GM18520 (cell line): ENCODE measurements at regions not wholly inside any gene's neighbourhood (a gene's known extent, or its start where the extent isn't known, plus 50 kb on each side); places are given as distances from the start of the nearest gene placed in this dataset.

Experiments
- ATAC-seq: cut with Tn5 transposase; IDR thresholded peaks from one replicate; pipeline ENCODE4 v1.9.1; 2021; ENCODE audit not compliant: unreplicated experiment

DNA sequence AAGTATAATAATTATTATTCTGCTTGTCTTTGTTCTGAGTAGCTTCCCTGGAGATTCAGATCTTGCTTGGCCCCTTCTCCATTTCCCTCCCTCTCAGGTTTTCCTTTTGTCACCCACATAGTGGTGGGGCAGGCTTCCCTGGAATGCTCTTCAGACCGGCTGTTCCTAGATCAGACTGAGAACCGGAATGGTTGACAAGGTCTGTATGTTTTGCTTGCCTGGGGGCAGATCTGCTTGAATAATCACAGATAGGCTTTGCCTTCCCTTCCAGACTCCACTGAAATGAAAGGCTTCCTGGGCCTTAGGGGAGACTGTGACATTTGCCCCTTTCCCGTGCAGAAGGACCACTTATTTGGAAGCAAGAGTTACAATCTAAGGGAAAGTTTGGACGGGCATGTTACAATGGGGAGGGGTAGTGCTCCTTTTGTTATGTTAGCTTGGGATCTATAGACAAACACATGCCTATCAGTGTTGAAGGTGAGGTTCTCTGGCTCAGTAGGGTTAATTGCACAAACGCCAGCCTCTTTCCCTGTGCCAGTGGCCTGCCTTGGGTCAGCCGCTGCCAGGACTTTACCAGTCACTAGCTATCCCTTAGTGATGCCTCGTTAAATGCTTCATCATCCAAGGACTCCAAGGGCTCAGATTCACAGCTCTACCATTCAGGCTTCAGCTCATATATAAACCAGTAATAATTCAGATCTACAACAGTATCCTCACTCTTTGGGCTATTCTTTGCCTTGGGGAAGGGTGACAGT lies 178.6 kb downstream of the SNAPC1 start:
- no peak for ATAC-seq

DNA sequence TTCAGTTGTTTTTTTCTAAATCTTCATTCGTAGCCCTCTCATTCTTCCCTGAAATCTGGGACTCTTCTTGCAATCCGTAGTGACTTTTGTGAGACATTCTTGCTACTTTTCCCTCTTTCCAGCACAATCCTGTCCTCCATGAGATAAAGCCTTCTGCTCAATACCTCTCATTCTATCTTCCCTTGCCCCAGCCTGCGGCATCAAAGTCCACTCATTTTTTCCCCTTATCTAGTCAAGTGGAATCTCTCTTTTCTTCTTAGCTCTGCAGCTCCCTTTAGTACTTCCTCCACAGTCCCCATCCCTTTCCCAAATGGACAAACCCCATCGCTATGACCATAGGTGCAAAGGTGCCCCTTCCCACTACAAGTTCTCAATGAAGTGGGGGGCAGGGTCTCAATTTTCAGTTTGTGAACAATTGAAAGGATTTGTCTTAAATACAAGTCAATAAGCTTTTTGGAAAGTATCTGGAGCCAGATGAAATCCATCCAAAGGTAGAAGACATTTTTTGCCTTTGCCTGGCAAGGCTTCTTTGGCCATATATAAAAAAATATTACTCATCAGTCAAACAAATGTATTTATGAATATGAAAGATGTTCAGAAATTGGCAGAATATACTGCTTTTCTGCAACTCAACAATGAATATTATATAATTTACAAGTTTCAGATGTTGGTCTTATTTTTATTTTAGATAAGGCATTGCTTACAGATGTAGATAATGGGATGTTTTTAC lies 179.4 kb downstream of the SNAPC1 start:
- ATAC-seq = no peak

DNA sequence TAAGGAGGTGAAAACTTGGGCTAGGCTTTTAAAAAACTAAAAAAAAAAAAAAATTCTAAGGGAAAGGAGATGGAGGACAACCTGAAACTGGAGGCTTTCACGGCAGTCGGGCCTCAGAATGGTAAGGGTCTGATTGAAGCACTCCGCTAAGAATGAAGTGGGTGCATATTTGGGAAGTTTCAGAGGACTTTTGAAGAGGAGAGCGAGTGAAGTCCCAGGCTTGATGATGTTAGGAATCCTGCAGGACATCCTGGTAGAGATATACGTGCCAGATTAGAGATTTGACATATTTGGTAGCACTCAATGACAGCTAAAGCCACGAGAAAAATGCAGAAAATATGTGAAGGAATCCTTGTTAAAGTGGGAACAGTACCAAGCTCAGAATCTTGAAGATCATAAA lies 186.2 kb downstream of the SNAPC1 start:
- no peak for ATAC-seq

DNA sequence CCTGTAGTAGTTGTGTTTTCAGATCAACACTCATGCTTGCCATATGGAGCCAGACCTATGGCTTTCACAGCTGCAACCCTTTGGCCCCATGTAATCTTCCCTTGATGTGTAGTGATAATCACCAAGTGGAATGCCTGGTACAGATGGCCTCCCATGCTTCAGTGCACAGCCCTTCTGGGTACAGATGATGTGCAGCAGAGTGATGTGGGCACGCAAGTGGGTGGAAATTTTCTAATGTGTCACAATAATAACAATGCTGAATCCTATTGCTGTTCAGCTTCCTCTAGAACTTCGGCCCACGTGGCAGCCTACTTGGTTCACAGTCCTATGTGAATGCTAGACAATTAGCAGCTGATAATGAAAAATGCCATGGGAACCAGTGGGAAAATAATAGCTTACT lies 188.1 kb downstream of the SNAPC1 start:
- ATAC-seq = no peak

DNA sequence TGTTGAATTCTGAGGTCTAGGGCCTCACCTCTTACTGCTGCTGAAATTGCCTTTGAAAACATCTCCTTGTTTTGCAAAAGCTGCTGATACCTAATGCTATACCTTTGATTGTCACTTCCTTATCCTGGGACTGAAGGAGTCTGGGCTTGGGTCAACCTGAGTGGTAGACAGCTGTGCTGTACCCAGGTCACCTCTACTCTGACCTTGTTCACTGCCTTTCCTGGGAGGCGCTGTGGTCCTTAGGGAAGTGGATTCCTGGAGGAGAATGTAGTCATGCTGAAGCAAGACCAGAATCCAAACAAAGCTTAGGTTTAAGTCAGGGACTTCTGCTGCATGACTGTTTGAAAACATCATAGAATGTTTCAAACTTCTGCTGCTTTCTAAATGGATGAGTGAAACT lies 191.4 kb downstream of the SNAPC1 start:
- no peak for ATAC-seq

DNA sequence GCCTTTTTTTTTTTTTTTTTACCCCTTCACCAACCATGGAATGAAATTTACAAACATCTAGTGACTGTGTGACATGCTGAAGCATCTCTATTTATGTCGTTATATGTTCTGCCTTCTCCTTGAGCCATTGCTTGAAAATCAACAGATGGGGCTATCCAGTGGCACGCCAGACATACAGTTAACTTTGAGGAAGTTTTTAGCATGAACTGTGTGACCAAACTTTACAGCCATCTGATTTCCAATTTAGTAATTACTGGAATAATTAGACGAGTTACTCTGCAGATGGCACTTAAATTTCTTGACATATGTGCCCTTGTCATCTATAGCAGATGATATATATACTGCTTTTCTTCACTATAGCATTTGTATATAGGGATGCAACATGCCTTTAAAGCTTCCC lies 192.1 kb downstream of the SNAPC1 start:
- no peak for ATAC-seq

DNA sequence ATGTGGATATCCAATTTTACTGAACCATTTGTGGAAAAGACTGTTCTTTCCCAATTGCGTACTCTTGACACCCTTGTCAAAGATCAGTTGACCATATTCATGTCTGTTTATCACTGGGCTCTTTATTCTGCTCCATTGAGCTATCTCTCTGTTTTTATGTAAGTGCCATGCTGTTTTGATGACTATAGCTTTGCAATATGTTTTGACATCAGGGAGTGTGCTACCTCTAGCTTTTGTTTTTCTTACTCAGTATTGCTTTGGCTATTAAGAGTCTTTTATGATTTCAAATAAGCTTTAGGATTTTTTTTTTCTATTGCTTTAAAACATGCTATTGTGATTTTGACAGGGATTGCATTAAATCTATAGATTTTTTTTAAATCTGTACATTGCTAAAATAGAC lies 194.3 kb downstream of the SNAPC1 start:
- no peak for ATAC-seq

DNA sequence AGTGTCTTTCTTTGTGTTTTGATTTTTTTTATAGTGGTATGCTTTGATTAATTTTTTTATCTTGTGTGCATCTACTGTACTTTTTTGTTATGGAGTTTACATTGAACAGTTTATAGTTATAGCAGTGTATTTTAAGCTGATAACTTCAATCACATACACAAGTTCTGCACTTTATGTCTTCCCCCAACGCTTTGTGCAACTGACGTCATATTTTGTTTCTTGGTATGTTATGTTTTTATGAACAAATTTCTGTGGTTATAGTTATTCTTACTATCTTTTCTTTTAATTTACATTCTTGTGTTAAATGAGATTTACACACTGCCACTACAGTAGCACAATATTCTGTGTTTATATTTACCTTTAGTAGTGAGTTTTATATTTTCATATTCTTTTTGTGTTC lies 197.1 kb downstream of the SNAPC1 start:
- no peak for ATAC-seq

DNA sequence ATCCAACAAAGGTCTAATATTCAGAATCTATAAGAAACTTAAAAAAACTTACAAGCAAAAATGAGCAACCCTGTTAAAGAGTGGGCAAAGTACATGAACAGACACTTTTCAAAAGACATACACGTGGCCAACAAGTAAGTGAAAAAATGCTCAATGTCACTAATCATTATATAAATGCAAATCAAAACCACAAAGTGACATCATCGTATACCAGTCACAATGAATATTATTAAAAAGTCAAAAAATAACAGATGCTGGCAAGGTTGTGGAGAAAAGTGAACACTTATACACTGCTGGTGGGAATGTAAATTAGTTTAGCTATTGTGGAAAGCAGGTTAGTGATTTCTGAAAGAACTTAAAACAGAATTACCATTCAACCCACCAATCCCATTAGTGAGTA lies 199.1 kb downstream of the SNAPC1 start:
- no peak for ATAC-seq

DNA sequence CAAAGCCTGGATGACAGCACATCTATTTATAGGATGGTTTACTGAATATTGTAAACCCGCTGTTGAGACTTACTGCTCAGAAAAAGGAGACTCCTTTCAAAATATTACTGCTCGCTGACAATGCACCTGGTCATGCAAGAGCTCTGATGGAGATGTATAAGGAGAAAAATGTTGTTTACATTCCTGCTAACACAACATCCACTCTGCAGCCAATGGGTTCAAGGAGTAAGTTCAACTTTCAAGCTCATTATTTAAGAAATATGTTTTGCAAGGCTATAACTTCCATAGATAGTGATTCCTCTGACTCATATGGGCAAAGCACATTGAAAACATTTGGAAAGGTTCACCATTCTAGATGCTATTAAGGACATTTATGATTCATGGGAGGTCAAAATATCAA lies 201.7 kb downstream of the SNAPC1 start:
- ATAC-seq = no peak

DNA sequence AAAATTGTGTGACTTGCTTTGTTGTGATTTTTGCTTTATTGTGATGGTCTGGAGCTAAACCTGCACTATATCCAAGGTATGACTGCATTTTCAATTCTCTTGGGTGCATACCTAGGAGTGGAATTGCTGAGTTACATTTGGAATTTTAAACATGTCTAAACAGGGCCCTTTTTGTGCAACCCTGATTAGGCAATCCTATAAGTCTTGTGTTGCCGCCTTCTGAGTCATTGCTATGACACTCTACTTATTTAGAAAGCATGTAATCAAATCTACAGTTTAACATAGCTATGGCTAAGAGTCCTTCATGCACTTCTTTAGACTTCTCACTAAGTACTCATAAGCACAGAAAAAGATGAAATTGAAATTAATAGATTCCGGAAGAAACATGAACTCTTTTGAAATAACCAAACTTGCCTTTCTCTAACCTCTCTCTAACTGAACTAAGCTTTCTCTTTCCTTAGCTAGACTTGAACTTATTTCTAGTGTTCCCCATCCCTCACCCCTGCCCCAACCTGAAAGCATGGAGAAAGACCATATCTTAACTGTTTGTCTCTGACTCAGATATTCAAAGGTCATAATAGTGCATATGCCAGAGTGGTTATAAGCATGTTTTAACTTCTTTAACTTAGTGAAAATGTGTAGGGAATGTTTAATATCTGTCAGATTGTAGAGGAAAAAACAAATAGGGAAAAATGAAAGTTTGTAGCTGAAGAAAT lies 203.0 kb downstream of the SNAPC1 start:
- ATAC-seq = no peak

DNA sequence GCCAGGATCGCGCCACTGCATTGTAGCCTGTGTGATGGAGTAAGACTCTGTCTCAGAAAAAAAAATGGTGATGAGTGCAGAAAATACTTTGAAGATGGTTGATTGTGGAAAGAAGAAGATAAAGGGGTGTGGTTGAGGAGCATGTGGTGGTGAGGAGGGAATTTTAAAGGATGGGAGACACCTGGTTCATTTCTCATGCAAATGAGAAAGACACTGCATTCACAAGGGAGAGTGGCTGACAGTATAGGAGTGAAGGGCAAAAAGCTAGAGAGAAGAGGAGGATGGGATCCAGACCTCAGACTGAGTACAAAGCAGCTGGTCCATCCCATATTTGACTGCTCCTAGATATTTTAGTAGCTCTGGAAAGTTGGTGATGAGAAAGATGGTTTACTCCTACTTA lies 206.0 kb downstream of the SNAPC1 start:
- no peak for ATAC-seq

DNA sequence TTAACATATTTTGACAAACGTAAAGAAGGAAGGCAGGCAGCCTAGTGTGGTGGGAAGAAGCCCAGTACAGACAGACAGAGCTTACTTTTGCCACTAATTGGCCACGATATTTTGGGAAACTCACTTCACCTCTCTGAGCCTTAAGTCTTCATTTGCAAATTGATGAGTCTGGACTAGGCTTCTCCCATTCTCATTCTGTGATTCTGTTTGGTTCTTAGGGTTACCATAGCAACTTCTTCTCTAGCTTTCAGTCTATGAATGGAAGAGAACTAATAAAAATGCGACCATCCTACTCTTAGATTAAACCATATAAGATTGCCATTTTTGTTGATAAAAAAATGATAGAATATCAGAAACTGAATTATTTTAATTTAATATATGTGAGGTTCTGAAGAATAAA lies 210.5 kb downstream of the SNAPC1 start:
- ATAC-seq = no peak

DNA sequence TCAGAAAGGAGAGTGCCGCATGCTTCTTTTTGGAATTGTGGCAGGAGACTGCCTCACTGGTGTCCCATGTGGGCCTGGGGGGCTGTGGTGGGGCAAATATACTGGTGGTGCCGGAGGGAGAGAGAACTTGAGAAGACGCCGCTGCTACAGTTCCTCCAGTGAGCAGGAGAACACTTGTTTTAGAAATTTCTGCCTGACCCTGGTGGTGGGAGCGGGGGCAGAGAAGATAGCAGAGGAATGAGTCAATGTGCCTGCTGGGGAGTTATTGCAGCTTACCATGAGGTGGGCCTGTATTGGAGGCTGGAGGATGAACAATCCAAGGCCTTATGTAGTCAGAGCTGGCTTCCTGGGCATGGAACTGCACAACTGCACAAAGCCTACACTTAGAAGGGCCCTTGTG lies 211.8 kb downstream of the SNAPC1 start:
- ATAC-seq = no peak

DNA sequence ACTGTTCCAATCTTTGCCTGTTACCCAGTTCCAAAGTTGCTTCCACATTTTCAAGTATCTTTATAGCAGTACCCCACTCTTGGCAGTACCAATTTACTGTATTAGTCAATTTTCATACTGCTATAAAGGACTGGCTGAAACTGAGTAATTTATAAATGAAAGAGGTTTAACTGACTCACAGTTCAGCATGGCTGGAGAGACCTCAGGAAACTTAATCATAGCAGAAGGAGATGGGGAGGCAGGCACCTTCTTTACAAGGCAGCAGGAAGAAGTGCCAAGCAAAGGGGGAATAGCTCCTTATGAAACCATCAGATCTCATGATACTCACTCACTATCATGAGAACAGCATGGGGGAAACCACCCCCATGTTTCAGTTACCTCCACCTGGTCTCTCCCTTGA lies 215.0 kb downstream of the SNAPC1 start:
- no peak for ATAC-seq

DNA sequence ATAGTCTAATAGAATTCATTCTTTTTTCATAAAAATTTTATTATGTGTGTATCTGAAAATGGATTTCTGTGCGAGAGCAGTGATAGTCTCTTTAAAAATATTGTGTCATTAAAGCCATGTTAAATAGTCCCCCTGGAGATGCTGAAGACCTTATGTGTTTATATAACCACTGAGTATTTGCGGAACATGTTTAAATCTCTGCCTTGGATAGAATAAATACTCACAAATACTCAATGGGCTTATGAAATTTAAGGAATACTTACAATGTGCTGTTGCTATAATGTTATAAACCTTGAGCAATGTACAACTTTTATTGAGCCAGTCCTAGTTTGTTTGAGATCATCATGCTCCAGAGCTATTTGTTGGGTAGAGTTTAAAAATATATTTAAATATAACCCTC lies 226.0 kb downstream of the SNAPC1 start:
- no peak for ATAC-seq

DNA sequence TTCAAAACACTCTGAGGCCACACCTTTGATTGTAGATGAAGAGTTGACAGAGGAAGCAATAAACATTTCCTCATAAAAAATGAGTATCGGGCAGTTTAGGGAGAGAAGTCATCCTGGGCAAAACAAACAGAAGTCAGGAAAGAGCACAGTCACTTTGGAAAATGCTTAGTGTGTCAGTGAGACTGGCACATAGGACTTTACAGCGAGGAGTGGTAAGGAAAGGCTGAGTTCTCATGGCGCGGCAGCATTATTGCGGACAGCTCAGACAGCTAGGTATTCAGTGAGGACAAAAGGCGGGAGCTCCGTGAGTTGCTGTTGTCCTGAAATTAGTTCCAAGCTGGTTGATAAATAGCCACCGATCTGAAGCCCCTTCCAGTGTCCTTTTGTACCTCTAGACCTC lies 229.9 kb downstream of the SNAPC1 start:
- ATAC-seq = no peak

DNA sequence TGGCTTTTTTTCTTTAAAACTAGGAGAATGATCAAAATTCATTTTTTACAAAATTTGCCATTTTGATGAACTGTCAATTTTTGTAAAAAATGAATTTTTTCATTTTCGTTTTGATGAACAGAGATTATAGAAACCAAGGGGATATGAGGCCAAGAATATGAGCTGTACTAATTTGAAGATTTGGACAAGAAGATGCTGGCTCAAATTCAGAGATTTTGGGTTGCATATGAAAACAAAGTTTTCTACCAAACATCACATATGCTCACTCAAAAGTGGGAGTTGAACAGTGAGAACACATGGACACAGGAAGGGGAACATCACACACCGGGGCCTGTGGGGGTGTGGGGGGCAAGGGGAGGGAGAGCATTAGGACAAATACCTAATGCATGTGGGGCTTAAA lies 230.7 kb downstream of the SNAPC1 start:
- ATAC-seq = no peak

DNA sequence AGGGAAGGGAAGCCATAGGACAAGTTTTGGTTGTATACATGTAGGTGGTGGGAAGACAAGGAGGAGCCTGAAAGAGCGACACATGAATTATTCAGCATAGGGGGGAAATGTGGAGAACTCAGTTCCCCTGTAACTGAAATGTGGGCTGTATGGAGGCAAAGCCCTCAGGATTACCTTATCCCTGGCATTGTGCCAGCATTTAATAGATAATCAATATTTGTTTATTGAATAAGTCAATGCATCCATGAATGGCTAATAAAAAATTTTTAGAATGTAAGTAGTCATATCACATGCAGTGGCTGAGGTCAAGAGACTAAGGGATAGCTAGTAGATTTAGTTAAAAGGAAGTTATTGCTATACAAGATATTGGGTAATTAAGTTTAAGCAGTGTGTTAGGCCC lies 232.4 kb downstream of the SNAPC1 start:
- ATAC-seq = no peak

DNA sequence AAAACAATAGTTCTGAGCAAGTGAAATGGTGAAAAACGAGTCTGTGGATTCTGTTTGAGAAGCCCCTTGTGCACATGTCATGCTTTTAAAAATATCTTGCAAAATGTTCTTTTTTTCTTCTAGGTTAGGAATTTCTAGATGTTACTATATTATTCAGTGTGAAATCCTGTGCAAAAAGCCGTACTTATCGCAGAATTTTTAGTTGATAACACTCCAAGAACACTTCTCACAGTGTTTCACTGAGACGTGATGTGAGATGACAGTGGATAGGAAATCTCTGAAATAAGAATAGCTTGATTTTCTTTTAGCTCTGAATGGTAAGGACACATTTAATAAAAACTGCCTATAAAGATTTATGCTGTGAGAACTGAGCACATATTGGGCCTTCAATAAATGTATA lies 234.5 kb downstream of the SNAPC1 start:
- no peak for ATAC-seq

DNA sequence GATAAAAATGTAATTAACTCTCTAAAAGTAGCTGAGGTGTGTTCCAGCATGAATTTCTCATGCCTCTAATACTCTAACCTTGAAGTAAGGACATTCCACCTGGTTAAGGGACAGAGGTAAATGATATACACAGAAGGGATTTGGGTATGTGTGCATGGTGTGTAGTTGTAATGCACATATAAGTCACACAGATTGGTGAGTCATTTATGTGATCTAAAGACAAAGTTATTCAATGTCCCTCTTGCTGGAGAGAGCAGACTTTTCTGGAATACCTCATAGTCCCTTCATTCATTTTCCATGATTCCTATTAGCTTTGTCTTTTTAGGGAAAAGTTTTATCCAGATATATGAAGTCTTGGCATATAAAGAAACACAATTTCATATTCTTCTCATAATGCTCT lies 234.9 kb downstream of the SNAPC1 start:
- ATAC-seq = no peak

DNA sequence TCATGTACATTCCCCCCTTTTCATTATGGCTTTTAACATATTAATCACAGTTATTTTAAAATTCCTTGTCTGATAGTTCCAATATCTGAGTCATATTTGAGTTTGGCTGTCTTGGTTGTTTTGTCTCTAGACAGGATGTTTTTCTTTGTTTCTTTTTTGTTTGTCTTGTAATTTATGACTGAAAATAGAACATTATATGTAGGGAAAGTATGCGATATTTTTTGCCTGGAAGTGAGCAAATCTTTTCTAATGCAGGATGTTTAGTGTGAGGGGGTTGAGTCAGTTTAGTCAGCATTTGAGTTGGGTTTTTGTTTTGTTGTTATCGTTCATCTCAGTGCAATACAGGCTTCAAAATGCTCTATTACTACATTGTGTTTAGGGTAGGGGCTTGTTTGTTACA lies 239.7 kb downstream of the SNAPC1 start:
- ATAC-seq = no peak
